HFFc6 (cell line): ENCODE measurements at regions not wholly inside any gene's neighbourhood (a gene's known extent, or its start where the extent isn't known, plus 50 kb on each side); places are given as distances from the start of the nearest gene placed in this dataset.
"Not testable (repeated sequence)": the region's sequence is repeated elsewhere in the genome, so short reads cannot be mapped to it uniquely, and the experiment has no call there.

Experiments
- DNase-seq: peaks from one replicate; pipeline ENCODE4 v3.0.0-alpha.2; 2018
- H3K27ac Mint-ChIP-seq: 2 replicates; pipeline ENCODE4 v1.8.0; 2020; ENCODE audit warnings: mild to moderate bottlenecking, mixed read lengths
- H3K27me3 Mint-ChIP-seq: 2 replicates; pipeline ENCODE4 v1.8.0; 2021; ENCODE audit warnings: mild to moderate bottlenecking, moderate library complexity, mixed read lengths; ENCODE audit not compliant: insufficient read depth
- H3K36me3 Mint-ChIP-seq: 2 replicates; pipeline ENCODE4 v1.8.0; 2021; ENCODE audit warnings: low read depth, mixed read lengths
- H3K4me1 Mint-ChIP-seq: 2 replicates; pipeline ENCODE4 v1.8.0; 2020; ENCODE audit warnings: low read depth, mixed read lengths
- H3K4me3 Mint-ChIP-seq: 2 replicates; pipeline ENCODE4 v1.8.0; 2020; ENCODE audit warnings: mild to moderate bottlenecking, moderate library complexity, mixed read lengths
- H3K9me3 Mint-ChIP-seq: 2 replicates; pipeline ENCODE4 v1.8.0; 2020; ENCODE audit warnings: mild to moderate bottlenecking, mixed read lengths
- TF ChIP-seq, protein P1 (sequence below): fragments of 200-600 bp; sonication (generic); IDR thresholded peaks from 2 replicates; pipeline ENCODE4 v1.5.0; 2021; ENCODE audit warnings: antibody characterized with exemption, mild to moderate bottlenecking

DNA sequence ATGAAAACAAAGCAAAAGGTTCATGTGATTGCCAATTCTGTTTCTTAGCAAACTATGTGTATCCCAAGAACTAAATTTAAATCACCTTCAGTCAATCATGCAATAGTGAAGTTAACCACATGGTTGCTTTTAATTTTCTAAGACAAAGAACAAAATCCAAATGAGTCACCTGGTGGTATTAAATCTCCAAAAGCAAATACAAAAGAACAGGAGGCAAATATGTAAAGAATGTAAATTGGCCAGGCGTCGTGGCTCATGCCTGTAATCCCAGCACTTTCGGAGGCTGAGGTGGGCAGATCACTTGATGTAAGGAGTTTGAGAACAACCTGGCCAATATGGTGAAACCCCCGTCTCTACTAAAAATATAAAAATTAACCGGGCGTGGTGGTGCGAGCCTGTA, 54.2 kb upstream of the PIK3R4 start:
- Mint-ChIP-seq H3K27ac (no peak overlapping the region), H3K36me3 (no peaks in the 10 kb centered on the region), H3K4me1 (no peaks in the 10 kb centered on the region), H3K9me3 (no peaks in the 10 kb centered on the region), H3K27me3 (peaks cover 8% of the 10 kb centered on the region), H3K4me3 (no peak overlapping the region)
- TF ChIP-seq, protein P1, sequence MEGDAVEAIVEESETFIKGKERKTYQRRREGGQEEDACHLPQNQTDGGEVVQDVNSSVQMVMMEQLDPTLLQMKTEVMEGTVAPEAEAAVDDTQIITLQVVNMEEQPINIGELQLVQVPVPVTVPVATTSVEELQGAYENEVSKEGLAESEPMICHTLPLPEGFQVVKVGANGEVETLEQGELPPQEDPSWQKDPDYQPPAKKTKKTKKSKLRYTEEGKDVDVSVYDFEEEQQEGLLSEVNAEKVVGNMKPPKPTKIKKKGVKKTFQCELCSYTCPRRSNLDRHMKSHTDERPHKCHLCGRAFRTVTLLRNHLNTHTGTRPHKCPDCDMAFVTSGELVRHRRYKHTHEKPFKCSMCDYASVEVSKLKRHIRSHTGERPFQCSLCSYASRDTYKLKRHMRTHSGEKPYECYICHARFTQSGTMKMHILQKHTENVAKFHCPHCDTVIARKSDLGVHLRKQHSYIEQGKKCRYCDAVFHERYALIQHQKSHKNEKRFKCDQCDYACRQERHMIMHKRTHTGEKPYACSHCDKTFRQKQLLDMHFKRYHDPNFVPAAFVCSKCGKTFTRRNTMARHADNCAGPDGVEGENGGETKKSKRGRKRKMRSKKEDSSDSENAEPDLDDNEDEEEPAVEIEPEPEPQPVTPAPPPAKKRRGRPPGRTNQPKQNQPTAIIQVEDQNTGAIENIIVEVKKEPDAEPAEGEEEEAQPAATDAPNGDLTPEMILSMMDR, result no peak
- no peak for DNase-seq

DNA sequence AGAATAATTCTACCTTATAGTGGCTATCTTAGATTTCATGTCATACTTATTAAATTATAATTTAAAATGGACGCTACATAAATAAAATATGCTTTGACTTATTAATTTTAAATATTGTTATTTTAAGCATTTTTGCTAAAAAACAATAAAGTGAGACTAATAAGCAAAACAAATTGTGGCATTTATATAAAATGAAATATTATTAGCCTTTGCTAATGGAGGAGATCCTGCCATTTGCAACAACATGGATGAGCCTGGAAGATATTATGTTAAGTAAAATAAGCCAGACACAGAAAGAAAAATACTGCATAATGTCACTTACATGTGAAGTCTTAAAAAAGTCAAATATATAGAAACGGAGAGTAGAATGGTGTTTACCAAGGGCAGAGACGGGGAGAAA, 54.8 kb upstream of the PIK3R4 start:
- TF ChIP-seq, protein P1, result no peak
- Mint-ChIP-seq H3K27ac (no peak overlapping the region), H3K9me3 (no peaks in the 10 kb centered on the region)

DNA sequence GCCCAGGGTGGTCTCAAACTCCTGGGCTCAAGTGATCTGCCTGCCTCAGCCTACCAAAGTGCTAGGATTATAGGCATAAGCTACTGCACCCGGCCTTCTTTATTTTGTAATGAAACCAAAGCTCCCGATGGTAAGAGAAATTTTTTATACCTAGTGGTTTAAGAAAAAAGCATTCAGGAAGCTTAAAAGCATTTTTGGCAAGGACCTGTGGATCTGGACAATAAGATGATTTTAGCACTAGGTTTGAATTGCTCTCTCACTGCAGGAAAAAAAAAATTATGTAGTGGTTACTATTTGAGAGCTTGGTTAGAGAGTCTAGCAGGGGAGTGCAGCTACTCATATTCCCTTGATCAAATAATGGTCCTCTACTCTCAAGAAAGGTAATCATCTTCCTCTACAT, 64.9 kb upstream of the PIK3R4 start:
- Mint-ChIP-seq H3K9me3 (no peaks in the 10 kb centered on the region; the same call in 1 of the 2 replicates), H3K27ac (no peak overlapping the region), H3K4me3 (no peak overlapping the region), H3K27me3 (peaks cover 1% of the 10 kb centered on the region), H3K36me3 (no peaks in the 10 kb centered on the region), H3K4me1 (no peaks in the 10 kb centered on the region)
- DNase-seq, result no peak
- TF ChIP-seq, protein P1, result no peak

More for the DNA sequence above, 54.8 kb upstream of the PIK3R4 start:
- no peak for DNase-seq
- no peaks in the 10 kb centered on the region for H3K4me1 Mint-ChIP-seq
- no peak overlapping the region for H3K4me3 Mint-ChIP-seq
- peaks cover 8% of the 10 kb centered on the region for H3K27me3 Mint-ChIP-seq
- H3K36me3 Mint-ChIP-seq, result no peaks in the 10 kb centered on the region

DNA sequence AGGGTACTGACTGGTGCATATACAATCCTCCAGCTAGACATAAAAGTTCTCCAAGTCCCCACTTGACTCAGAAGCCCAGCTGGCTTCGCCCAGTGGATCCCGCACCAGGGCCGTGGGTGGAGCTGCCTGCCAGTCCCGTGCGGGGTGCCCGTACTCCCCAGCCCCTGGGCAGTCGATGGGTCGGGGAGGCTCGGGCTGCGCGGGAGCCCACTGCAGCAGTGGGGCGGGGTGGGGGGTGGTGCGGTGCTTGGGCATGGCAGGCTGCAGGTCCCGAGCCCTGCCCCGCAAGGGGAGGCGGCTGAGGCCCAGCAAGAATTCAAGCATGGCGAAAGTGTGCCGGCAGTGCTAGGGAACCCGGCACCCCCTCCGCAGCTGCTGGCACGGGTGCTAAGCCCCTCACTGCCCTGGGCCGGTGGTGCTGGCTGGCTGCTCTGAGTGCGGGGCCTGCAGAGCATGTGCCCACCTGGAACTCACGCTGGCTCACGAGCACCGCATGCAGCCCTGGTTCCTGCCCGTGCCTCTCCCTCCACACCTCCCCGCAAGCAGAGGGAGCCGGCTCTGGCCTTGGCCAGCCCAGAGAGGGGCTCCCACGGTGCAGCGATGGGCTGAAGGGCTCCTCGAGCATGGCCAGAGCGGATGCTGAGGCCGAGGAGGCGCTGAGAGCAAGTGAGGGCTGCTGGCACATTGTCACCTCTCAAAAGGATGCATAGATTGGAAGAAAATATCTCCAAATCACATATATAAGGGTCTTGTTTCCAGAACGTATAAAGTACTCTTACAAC, 68.3 kb upstream of the PIK3R4 start:
- no peak for DNase-seq
- TF ChIP-seq, protein P1, result no peak
- Mint-ChIP-seq H3K4me1 (no peaks in the 10 kb centered on the region), H3K36me3 (no peaks in the 10 kb centered on the region), H3K4me3 (no peak overlapping the region), H3K27ac (no peak overlapping the region), H3K9me3 (no peaks in the 10 kb centered on the region), H3K27me3 (peaks cover 3% of the 10 kb centered on the region)

DNA sequence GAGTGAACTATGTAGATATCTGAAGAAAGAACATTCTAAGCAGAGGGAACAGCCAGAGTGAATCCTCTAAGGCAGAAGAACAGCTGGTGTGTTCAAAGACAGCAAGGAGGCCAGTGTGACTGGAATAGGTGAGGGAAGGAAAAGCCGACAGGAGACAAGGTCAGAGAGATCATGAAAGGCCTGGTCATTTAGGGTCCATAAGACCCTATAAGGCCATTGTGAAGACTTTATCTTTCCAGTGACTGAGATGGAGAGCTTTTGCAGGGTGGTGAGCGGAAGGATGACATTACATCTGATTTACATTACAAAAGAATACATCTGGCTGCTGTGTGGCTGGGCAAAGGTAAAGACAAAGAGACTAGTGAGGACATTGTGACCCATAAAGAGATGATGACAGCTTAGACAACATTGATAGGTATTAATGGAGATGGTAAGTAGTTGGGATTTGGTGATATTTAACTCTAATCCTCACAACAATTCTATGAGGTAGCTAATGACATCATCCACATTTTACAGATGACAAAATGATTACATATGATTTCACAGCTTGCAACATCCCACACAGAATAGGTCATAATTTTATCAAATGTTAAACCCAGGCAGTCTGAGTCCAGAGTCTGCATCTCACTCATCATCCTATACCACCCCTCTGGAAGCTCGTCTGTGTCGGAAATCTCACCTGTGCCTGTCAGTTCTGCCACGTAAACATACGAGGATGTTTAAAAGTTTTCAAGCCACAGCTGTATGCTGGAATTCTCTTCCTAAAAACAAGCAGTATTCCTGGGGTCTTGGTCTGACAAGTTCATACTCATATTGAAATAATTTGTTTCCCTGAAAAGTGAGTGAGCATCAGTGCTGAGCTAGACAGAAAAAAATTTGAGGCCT, 70.2 kb upstream of the PIK3R4 start:
- Mint-ChIP-seq H3K36me3 (no peaks in the 10 kb centered on the region), H3K27me3 (peaks cover 3% of the 10 kb centered on the region), H3K4me1 (no peaks in the 10 kb centered on the region), H3K4me3 (no peak overlapping the region), H3K9me3 (no peaks in the 10 kb centered on the region), H3K27ac (no peak overlapping the region)
- no peak for DNase-seq
- TF ChIP-seq, protein P1, result no peak

DNA sequence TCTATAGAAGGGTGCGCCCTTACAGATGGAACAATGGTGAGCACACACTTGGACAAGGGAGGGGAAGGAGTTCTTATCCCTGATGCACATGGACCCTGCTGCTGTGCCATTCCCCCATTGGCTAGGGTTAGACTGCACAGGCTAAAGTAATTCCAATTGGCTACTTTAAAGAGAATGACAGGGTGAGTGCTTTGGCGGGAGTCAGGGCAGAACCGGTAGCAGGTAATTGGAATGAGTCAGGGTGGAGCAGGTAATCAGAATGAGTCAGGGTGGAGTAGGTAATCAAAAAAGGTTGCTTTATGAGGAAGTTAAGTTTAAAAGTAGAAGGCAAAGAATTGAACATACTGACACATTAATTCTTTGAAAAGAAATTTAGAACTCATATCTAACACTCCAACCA, 71.4 kb upstream of the PIK3R4 start:
- not testable (repeated sequence) for DNase-seq, H3K4me3 Mint-ChIP-seq, H3K4me1 Mint-ChIP-seq, H3K9me3 Mint-ChIP-seq, H3K27ac Mint-ChIP-seq, H3K27me3 Mint-ChIP-seq, H3K36me3 Mint-ChIP-seq
